ENCODE measurements at regions not wholly inside any gene's neighbourhood (a gene's known extent, or its start where the extent isn't known, plus 50 kb on each side); places are given as distances from the start of the nearest gene placed in this dataset.

DNA sequence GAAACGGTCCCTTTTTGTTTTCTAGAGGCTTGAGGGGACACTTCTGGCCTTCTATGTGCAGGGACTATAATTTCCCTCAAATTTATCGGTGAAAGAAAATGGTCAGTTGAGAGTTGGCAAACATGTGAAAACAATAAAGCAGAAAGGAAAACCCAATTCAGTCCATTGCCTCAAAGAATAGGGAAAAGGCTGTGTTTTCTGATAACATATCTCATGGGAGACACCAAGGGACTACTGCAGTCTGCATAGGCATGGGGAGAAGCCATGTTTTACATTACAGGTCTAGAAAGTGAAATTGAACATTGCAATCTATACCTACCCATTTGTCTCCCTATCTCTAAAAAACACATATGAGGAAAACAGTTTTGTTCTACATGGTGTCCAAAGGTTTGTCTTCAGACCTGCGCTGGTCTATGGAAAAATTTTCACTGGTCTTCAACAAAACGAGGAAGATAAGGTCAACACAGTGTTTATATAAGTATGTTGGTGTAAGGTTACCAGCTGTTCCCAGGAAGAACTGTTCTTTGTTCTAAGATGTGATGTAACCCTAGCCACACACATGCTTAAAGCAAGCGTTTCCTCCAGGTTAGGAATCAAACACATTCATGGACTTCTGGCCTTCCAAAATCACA lies 179.7 kb downstream of the MREG start:
- TSS peak; percentile 99 for BruUV-seq (replicated peaks)
- peak; percentile 100 for DNase-seq (ENCODE audit: low spot score)
- in situ Hi-C loops (cut with HindIII; ENCODE audit: extremely low pct_ligation_motif_present, low pct_unique_long_range_greater_than_20kb), result no loop called here
- Histone ChIP-seq H3K79me2 (ENCODE audit: insufficient read depth, low read length) (no peaks in the 10 kb centered on the region), H3K9me3 (ENCODE audit: low read length) (no peaks in the 10 kb centered on the region), H3K4me2 (ENCODE audit: low read depth, low read length) (peak overlapping the region; percentile 63), H3K4me1 (ENCODE audit: insufficient read depth, low read length) (peaks cover 90% of the 10 kb centered on the region), H4K20me1 (ENCODE audit: insufficient read depth, low read length) (no peaks in the 10 kb centered on the region), H3K27me3 (ENCODE audit: control insufficient read depth in 1 of 2, insufficient read depth in 2 of 2, low read length in 2 of 2) (no peaks in the 10 kb centered on the region), H3K4me3 (replicated peaks in 1 of 3; ENCODE audit: insufficient read depth in 1 of 3, low read depth in 2 of 3, low read length in 3 of 3) (0 out of 6 replicates have a peak overlapping the region, but pooled peaks of 1 of the 3 experiments have one; percentile 8), H3K9ac (ENCODE audit: insufficient read depth, low read depth, low read length) (peak overlapping the region; percentile 79), H2AFZ (ENCODE audit: low read length) (peak overlapping the region; percentile 15), H3K36me3 (replicated peaks in 1 of 2; ENCODE audit: control insufficient read depth in 1 of 2, insufficient read depth in 2 of 2, low read length in 2 of 2) (no peaks in the 10 kb centered on the region), H3K27ac (ENCODE audit: extremely low read length, insufficient read depth, low read length) (peak overlapping the region; percentile 98)
- intact Hi-C loops (cut with micrococcal nuclease; ENCODE audit: unreplicated experiment), result loop anchor here (2.0 to 5.0 kb wide), 3 partner anchors 43 to 521 kb away; partner anchors contain the start of gene ATIC
- CTCF ChIA-PET (ENCODE audit: low intra/inter-chr PET ratio, low total read pairs), result no interaction called here
- POLR2A ChIA-PET, result interaction anchor here (0.7 to 1.7 kb wide), 11 partner anchors 38 to 401 kb away, joined by 3 to 10 read pairs (median 4); no protein-coding TSS in a partner anchor
- WGBS (ENCODE audit: low lambda C conversion rate), result 13% methylated on average over 5 of the region's 5 CpGs
- peak; percentile 95 for FAIRE-seq
- ATAC-seq, result peak; percentile 93
- TF ChIP-seq, protein P1, sequence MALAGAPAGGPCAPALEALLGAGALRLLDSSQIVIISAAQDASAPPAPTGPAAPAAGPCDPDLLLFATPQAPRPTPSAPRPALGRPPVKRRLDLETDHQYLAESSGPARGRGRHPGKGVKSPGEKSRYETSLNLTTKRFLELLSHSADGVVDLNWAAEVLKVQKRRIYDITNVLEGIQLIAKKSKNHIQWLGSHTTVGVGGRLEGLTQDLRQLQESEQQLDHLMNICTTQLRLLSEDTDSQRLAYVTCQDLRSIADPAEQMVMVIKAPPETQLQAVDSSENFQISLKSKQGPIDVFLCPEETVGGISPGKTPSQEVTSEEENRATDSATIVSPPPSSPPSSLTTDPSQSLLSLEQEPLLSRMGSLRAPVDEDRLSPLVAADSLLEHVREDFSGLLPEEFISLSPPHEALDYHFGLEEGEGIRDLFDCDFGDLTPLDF (CRISPR knock-in tag; IDR thresholded peaks at IDR 0.05), result no peak
- TF ChIP-seq HDAC6 (IDR thresholded peaks at IDR 0.05; ENCODE audit: low read depth, low read length) (no peak), CBX2 (IDR thresholded peaks at IDR 0.05; ENCODE audit: low read depth, low read length) (no peak), CBX2 (CRISPR knock-in tag; IDR thresholded peaks at IDR 0.05; ENCODE audit: low read depth) (no peak), NCOA2 (CRISPR knock-in tag; IDR thresholded peaks at IDR 0.05) (peak; percentile 98), ZNF432 (CRISPR knock-in tag; IDR thresholded peaks at IDR 0.05; ENCODE audit: borderline replicate concordance) (no peak), SRSF4 (IDR thresholded peaks at IDR 0.05; ENCODE audit: low read depth, low read length, poor library complexity, severe bottlenecking) (no peak), FOXO1 (CRISPR knock-in tag; IDR thresholded peaks at IDR 0.05) (peak; percentile 96), POGZ (CRISPR knock-in tag; IDR thresholded peaks at IDR 0.05) (peak; percentile 98), ZNF451 (CRISPR knock-in tag; IDR thresholded peaks at IDR 0.05) (no peak), ZNF207 (IDR thresholded peaks at IDR 0.05; ENCODE audit: borderline replicate concordance) (no peak), HMGA1 (CRISPR knock-in tag; conservative IDR thresholded peaks at IDR 0.05) (no peak), HNRNPL (IDR thresholded peaks at IDR 0.05; ENCODE audit: low read depth, low read length) (no peak), JUN (CRISPR knock-in tag; IDR thresholded peaks at IDR 0.05) (peak; percentile 65; the same call in 1 of the 2 replicates)
- TF ChIP-seq, protein P2, sequence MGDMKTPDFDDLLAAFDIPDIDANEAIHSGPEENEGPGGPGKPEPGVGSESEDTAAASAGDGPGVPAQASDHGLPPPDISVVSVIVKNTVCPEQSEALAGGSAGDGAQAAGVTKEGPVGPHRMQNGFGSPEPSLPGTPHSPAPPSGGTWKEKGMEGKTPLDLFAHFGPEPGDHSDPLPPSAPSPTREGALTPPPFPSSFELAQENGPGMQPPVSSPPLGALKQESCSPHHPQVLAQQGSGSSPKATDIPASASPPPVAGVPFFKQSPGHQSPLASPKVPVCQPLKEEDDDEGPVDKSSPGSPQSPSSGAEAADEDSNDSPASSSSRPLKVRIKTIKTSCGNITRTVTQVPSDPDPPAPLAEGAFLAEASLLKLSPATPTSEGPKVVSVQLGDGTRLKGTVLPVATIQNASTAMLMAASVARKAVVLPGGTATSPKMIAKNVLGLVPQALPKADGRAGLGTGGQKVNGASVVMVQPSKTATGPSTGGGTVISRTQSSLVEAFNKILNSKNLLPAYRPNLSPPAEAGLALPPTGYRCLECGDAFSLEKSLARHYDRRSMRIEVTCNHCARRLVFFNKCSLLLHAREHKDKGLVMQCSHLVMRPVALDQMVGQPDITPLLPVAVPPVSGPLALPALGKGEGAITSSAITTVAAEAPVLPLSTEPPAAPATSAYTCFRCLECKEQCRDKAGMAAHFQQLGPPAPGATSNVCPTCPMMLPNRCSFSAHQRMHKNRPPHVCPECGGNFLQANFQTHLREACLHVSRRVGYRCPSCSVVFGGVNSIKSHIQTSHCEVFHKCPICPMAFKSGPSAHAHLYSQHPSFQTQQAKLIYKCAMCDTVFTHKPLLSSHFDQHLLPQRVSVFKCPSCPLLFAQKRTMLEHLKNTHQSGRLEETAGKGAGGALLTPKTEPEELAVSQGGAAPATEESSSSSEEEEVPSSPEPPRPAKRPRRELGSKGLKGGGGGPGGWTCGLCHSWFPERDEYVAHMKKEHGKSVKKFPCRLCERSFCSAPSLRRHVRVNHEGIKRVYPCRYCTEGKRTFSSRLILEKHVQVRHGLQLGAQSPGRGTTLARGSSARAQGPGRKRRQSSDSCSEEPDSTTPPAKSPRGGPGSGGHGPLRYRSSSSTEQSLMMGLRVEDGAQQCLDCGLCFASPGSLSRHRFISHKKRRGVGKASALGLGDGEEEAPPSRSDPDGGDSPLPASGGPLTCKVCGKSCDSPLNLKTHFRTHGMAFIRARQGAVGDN (CRISPR knock-in tag; IDR thresholded peaks at IDR 0.05), result no peak; the same call in 1 of the 2 replicates
- TF ChIP-seq, protein P3, sequence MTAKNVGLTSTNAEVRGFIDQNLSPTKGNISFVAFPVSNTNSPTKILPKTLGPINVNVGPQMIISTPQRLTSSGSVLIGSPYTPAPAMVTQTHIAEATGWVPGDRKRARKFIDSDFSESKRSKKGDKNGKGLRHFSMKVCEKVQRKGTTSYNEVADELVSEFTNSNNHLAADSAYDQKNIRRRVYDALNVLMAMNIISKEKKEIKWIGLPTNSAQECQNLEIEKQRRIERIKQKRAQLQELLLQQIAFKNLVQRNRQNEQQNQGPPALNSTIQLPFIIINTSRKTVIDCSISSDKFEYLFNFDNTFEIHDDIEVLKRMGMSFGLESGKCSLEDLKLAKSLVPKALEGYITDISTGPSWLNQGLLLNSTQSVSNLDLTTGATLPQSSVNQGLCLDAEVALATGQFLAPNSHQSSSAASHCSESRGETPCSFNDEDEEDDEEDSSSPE (CRISPR knock-in tag; IDR thresholded peaks at IDR 0.05), result peak; percentile 65

Measured in HepG2 (cell line).